Breast epithelium (tissue), 4 donors: ENCODE measurements at regions not wholly inside any gene's neighbourhood (a gene's known extent, or its start where the extent isn't known, plus 50 kb on each side); places are given as distances from the start of the nearest gene placed in this dataset.

Source experiments
- DNase-seq, 2 donors: peaks; one replicate each; pipeline ENCODE4 v3.0.0-alpha.2; 2019; ENCODE audit warnings: low spot score in 2 of 2
- H3K27ac ChIP-seq, 2 donors: fragments of 200-600 bp; sonication (generic) in 1 of 2; one replicate each; pipeline ENCODE4 v1.5.1; 2016 to 2019; ENCODE audit warnings: mild to moderate bottlenecking in 1 of 2
- H3K27me3 ChIP-seq, 2 donors: fragments of 200-600 bp; sonication (generic) in 1 of 2; one replicate each; pipeline versions ENCODE4 v1.5.1 to v1.6.0; 2017 to 2019; ENCODE audit warnings: control low read depth in 1 of 2, mild to moderate bottlenecking in 1 of 2
- H3K36me3 ChIP-seq: fragments of 200-600 bp; one replicate; pipeline ENCODE4 v1.5.1; 2019
- H3K4me1 ChIP-seq, 2 donors: fragments of 200-600 bp; sonication (generic); one replicate each; pipeline ENCODE4 v1.5.1; 2016 to 2019; ENCODE audit warnings: control low read depth in 1 of 2
- H3K4me3 ChIP-seq, 3 donors: fragments of 200-600 bp; sonication (generic); 1 replicate in 2 of 3; 2 replicates in 1 of 3; pipeline ENCODE4 v1.5.1; 2016 to 2019; ENCODE audit warnings: mild to moderate bottlenecking in 3 of 3, moderate library complexity in 2 of 3
- H3K9me3 ChIP-seq, 2 donors: fragments of 200-600 bp; sonication (generic) in 1 of 2; one replicate each; pipeline ENCODE4 v1.5.1; 2016 to 2019; ENCODE audit warnings: control low read depth in 1 of 2
- CTCF ChIP-seq, 3 donors: fragments of 450-650 bp; IDR thresholded peaks; one replicate each; pipeline ENCODE4 v1.5.1; 2016 to 2017; ENCODE audit warnings: antibody characterized with exemption in 3 of 3, mild to moderate bottlenecking in 3 of 3, moderate library complexity in 3 of 3
- POLR2A ChIP-seq: fragments of 450-650 bp; IDR thresholded peaks from one replicate; pipeline ENCODE4 v1.6.1; 2016; ENCODE audit warnings: antibody characterized with exemption, mild to moderate bottlenecking, moderate library complexity
- POLR2AphosphoS5 ChIP-seq, 3 donors: sonication (generic); formaldehyde crosslinking; IDR thresholded peaks; one replicate each; pipeline ENCODE4 v1.6.1; 2017; ENCODE audit warnings: antibody characterized with exemption in 3 of 3
- intact Hi-C: fragments of 100-400 bp; cut with DNase I; formaldehyde crosslinking; loops from one replicate; pipeline ENCODE4 v1.15.1; 2023; ENCODE audit warnings: low total_unique reads

DNA sequence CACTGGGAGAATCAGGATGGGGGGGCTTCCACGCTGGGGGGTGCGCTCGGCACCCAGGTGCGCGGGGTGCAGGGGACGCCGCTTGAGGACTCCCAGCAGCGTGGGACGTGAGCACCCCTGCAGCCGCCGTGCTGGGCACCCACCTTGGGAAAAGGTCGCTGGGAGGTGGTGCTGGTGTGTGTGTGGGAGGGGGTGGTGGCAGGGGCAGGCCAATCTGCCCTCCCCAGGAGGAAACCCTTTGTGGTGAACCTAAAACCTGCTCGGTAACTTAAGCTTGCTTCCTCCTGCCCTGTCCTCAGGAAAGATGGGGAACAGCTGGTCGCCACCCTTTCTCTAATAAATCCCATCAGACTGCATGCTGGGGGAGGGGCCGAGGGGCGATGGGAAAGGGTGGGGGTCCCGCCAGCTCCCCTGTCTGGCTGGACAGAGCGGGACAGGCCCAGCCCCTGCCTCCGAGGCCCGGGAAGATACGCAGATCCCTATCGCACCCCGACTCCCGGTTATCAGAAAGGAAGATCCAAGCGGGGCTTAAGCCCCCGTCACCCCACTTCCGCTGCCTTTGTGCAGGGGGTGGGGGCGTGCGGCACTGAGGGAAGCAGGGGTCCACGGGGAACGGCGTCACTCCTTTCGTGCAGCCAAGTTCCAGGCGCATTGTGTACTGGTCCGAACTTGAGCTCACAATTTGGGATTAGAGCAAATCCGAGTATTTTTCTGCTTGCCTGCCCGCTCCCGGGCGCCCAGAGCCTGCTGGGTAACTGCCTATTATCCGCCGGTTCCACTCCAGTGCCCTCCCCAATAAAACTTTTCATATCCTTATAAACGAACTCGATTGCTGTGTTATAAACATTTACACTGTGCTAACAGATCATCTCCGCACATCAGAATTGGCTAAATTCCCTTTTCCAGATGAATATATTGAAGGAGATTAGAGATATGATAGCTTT lies 64.6 kb downstream of the UNCX start:
- no peak overlapping the region for H3K27ac ChIP-seq
- H3K4me1 ChIP-seq: no peaks in the 10 kb centered on the region
- no peak for DNase-seq
- no peak overlapping the region for H3K4me3 ChIP-seq
- intact Hi-C loops: no loop called here
- no peak for TF ChIP-seq POLR2A
- no peak for TF ChIP-seq CTCF (IDR thresholded peaks at IDR 0.05)
- TF ChIP-seq POLR2AphosphoS5 (IDR thresholded peaks at IDR 0.05): no peak
- H3K27me3 ChIP-seq: peaks cover 0 to 85% of the 10 kb centered on the region in 2 donors
- H3K9me3 ChIP-seq: no peaks in the 10 kb centered on the region
- H3K36me3 ChIP-seq: no peaks in the 10 kb centered on the region

GRCh38 chr7:1298051-1298930 lies 65.6 kb downstream of the UNCX start:
- no peaks in the 10 kb centered on the region for H3K4me1 ChIP-seq
- no peaks in the 10 kb centered on the region for H3K9me3 ChIP-seq
- no peak for DNase-seq
- no peaks in the 10 kb centered on the region for H3K36me3 ChIP-seq
- H3K27ac ChIP-seq: no peak overlapping the region
- intact Hi-C loops: no loop called here
- peaks cover 0 to 75% of the 10 kb centered on the region in 2 donors for H3K27me3 ChIP-seq
- TF ChIP-seq CTCF (IDR thresholded peaks at IDR 0.05) (no peak), POLR2A (no peak), POLR2AphosphoS5 (IDR thresholded peaks at IDR 0.05) (no peak)
- no peak overlapping the region for H3K4me3 ChIP-seq

DNA sequence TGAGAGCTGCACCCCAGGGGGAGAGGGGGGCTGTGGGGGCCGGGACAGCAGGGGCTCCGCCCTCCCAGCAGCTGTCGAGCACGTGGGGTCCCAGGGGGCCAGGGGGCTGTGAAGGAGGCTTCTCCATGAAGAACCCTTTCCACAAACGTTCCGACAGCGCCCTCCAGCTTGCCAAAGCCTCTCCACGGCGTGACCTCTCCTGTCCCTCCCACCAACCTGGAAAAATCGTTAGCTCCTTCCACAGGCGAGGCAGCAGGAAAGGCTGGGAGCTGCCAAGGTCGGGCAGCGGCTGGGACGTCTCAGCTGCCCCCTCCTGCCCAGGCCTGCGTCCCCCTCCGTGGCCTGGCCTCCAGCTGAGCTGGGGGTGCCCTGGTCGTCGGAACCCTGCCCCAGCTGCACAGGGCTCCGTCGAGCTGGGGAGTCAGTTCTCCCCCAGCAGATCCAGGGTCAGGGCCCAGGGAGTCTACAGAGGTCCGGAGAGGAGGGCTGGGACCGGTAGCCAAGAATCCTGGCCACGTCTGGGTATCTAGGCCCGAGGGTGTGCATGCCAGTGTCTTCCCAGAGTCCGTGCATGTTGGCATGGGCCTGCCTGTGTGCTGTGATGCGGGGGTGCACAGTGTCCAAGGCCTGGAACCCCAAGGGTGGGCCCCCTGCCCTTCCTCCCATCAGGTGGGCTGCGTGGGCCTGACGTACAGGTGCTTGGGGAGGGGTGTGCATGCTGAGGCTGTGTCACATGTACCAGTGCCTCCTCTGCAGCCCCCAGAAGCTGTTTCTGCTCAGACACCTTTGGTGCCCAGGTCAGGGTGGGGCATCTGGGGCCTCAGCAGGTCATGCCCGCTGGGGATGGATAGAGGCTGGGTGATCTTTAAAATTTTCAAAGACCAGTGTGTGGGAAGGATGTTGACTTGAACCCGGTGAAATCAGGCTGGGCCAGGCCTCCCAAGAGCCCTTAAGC lies 66.5 kb downstream of the UNCX start:
- Histone ChIP-seq H3K4me1 (no peaks in the 10 kb centered on the region), H3K4me3 (no peak overlapping the region), H3K27ac (no peak overlapping the region), H3K36me3 (no peaks in the 10 kb centered on the region), H3K27me3 (peaks cover 0 to 66% of the 10 kb centered on the region in 2 donors), H3K9me3 (no peaks in the 10 kb centered on the region)
- no peak for TF ChIP-seq POLR2A
- no peak for TF ChIP-seq POLR2AphosphoS5 (IDR thresholded peaks at IDR 0.05)
- no peak for TF ChIP-seq CTCF (IDR thresholded peaks at IDR 0.05)
- no peak for DNase-seq
- intact Hi-C loops: no loop called here

DNA sequence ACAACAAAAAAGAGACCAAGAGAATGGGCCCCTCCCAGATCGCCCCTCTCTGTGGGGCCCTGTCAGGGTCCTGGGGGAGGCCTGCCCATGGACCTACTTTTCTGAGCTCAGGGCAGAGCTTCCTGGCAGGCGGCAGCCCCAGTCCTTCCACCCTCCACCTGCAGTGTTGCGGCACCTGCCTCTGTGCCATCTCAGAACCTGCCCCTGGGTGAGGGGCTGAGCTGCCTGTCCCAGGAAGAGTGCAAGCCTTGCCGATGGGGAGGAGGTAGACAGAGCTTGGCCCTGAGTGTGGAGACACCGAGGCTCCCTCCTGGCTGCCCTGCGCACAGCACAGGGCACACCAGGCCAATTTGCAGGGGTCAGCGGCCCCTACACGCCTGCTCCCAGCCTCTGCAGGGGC lies 67.5 kb downstream of the UNCX start:
- DNase-seq: no peak
- no peak for TF ChIP-seq POLR2A
- TF ChIP-seq POLR2AphosphoS5 (IDR thresholded peaks at IDR 0.05): no peak
- intact Hi-C loops: no loop called here
- H3K4me3 ChIP-seq: no peak overlapping the region
- H3K27me3 ChIP-seq: peaks cover 0 to 67% of the 10 kb centered on the region in 2 donors
- H3K4me1 ChIP-seq: no peaks in the 10 kb centered on the region
- no peak overlapping the region for H3K27ac ChIP-seq
- no peaks in the 10 kb centered on the region for H3K9me3 ChIP-seq
- no peaks in the 10 kb centered on the region for H3K36me3 ChIP-seq

- Histone ChIP-seq H3K4me1 (no peaks in the 10 kb centered on the region), H3K9me3 (no peaks in the 10 kb centered on the region), H3K27me3 (peaks cover 0 to 65% of the 10 kb centered on the region in 2 donors), H3K27ac (no peak overlapping the region), H3K4me3 (no peak overlapping the region), H3K36me3 (no peaks in the 10 kb centered on the region)
- no peak for DNase-seq
- intact Hi-C loops: no loop called here
- TF ChIP-seq CTCF (IDR thresholded peaks at IDR 0.05): no peak
- TF ChIP-seq POLR2AphosphoS5 (IDR thresholded peaks at IDR 0.05): no peak
- no peak for TF ChIP-seq POLR2A
These were observed 68.0 kb downstream of the UNCX start for GRCh38 chr7:1300636-1301035.
